ENCODE measurements at regions not wholly inside any gene's neighbourhood (a gene's known extent, or its start where the extent isn't known, plus 50 kb on each side); places are given as distances from the start of the nearest gene placed in this dataset.

DNA sequence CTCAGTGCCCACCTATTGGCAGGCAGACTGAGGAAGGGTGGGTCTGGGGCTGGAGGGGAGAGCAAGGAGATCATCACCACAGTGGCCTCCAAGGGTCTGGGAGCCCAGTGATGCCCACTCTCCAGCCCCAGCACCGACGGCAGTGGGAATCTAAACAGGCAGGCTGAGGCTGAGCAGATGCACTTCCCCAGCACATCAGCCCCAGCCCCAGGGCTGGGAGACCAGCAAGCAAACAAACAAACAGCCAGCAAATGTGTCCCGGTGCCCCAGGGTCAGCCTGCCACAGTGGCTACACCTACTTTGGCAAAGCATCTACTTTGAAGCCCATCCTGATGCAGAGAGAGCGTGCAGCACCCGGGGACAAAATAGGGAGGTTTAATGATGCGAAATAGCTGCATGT lies 216.3 kb upstream of the ZC3H12A start:
- TF ChIP-seq, protein P1, sequence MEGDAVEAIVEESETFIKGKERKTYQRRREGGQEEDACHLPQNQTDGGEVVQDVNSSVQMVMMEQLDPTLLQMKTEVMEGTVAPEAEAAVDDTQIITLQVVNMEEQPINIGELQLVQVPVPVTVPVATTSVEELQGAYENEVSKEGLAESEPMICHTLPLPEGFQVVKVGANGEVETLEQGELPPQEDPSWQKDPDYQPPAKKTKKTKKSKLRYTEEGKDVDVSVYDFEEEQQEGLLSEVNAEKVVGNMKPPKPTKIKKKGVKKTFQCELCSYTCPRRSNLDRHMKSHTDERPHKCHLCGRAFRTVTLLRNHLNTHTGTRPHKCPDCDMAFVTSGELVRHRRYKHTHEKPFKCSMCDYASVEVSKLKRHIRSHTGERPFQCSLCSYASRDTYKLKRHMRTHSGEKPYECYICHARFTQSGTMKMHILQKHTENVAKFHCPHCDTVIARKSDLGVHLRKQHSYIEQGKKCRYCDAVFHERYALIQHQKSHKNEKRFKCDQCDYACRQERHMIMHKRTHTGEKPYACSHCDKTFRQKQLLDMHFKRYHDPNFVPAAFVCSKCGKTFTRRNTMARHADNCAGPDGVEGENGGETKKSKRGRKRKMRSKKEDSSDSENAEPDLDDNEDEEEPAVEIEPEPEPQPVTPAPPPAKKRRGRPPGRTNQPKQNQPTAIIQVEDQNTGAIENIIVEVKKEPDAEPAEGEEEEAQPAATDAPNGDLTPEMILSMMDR (IDR thresholded peaks at IDR 0.05; ENCODE audit: poor library complexity) = no peak
- no peak for TF ChIP-seq EZH2phosphoT487 (IDR thresholded peaks at IDR 0.05; ENCODE audit: low read depth, severe bottlenecking, unreplicated experiment)

All from hepatocyte (in vitro differentiated cells).